ENCODE measurements at regions not wholly inside any gene's neighbourhood (a gene's known extent, or its start where the extent isn't known, plus 50 kb on each side); places are given as distances from the start of the nearest gene placed in this dataset.

DNA sequence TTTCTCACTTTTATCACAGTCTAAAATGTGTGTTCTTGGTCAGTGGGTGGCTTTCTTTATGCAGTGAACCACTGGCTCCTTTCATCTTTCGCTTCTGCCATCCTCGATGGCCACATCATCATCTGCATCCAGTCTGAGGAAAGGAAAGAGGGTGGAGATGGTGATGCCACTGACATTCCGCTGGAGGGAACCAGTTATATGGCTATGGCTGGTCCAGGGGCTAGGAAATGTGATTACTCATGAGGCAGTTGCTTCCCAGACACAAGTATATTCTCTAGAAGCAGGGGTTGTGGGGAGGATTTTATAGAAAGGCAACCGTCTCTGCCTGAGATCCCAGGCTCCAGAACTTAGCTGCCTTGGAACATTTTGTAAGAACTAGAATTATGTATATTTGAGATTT lies 246.7 kb upstream of the AZI2 start:
- TF ChIP-seq, protein P1, sequence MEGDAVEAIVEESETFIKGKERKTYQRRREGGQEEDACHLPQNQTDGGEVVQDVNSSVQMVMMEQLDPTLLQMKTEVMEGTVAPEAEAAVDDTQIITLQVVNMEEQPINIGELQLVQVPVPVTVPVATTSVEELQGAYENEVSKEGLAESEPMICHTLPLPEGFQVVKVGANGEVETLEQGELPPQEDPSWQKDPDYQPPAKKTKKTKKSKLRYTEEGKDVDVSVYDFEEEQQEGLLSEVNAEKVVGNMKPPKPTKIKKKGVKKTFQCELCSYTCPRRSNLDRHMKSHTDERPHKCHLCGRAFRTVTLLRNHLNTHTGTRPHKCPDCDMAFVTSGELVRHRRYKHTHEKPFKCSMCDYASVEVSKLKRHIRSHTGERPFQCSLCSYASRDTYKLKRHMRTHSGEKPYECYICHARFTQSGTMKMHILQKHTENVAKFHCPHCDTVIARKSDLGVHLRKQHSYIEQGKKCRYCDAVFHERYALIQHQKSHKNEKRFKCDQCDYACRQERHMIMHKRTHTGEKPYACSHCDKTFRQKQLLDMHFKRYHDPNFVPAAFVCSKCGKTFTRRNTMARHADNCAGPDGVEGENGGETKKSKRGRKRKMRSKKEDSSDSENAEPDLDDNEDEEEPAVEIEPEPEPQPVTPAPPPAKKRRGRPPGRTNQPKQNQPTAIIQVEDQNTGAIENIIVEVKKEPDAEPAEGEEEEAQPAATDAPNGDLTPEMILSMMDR (IDR thresholded peaks at IDR 0.05 in 2 of 3, conservative IDR thresholded peaks at IDR 0.05 in 1 of 3; ENCODE audit: control insufficient read depth in 2 of 3, extremely low read depth in 1 of 3, insufficient read depth in 1 of 3, low read depth in 3 of 3, low read length in 3 of 3), result no peak
- TF ChIP-seq, protein P2, sequence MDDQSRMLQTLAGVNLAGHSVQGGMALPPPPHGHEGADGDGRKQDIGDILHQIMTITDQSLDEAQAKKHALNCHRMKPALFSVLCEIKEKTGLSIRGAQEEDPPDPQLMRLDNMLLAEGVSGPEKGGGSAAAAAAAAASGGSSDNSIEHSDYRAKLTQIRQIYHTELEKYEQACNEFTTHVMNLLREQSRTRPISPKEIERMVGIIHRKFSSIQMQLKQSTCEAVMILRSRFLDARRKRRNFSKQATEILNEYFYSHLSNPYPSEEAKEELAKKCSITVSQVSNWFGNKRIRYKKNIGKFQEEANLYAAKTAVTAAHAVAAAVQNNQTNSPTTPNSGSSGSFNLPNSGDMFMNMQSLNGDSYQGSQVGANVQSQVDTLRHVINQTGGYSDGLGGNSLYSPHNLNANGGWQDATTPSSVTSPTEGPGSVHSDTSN (IDR thresholded peaks at IDR 0.05; ENCODE audit: insufficient replicate concordance, low read depth, low read length), result no peak
- TF ChIP-seq EZH2 (IDR thresholded peaks at IDR 0.05; ENCODE audit: borderline replicate concordance, control insufficient read depth, low read depth, low read length) (no peak), NRF1 (conservative IDR thresholded peaks at IDR 0.05; ENCODE audit: low read depth, low read length) (no peak), SREBF2 (IDR thresholded peaks at IDR 0.05; ENCODE audit: low read length) (no peak), HDAC6 (IDR thresholded peaks at IDR 0.05; ENCODE audit: unreplicated experiment) (no peak), BACH1 (IDR thresholded peaks at IDR 0.05; ENCODE audit: borderline replicate concordance) (no peak)

Data from GM12878 (cell line).